PFSK-1 (cell line): ENCODE measurements at regions not wholly inside any gene's neighbourhood (a gene's known extent, or its start where the extent isn't known, plus 50 kb on each side); places are given as distances from the start of the nearest gene placed in this dataset.

Experiments
- FOXP2 ChIP-seq: optimal IDR thresholded peaks from 2 replicates; pipeline ENCODE3; 2011; ENCODE audit warnings: borderline replicate concordance, control low read depth, inconsistent platforms; ENCODE audit not compliant: insufficient read depth; ENCODE audit errors: extremely low read length, extremely low read depth
- POLR2AphosphoS5 ChIP-seq: IDR thresholded peaks from 2 replicates; pipeline ENCODE4 v1.6.1; 2012; ENCODE audit warnings: low read depth, mild to moderate bottlenecking, control low read depth, low read length, moderate library complexity
- SIN3A ChIP-seq: IDR thresholded peaks from 2 replicates; pipeline ENCODE4 v1.6.1; 2012; ENCODE audit warnings: mild to moderate bottlenecking, low read length, moderate library complexity, borderline replicate concordance; ENCODE audit not compliant: insufficient read depth
- TAF1 ChIP-seq: IDR thresholded peaks from 2 replicates; pipeline ENCODE4 v1.6.1; 2012; ENCODE audit warnings: low read length, control low read depth, borderline replicate concordance; ENCODE audit not compliant: insufficient read depth
- TF ChIP-seq, protein P1 (sequence below), 2 experiments: IDR thresholded peaks; 2 replicates each; pipeline versions ENCODE4 v1.6.1 to v1.8.0; 2011 to 2012; ENCODE audit warnings: low read depth in 2 of 2, low read length in 2 of 2, control low read depth in 1 of 2, inconsistent platforms in 1 of 2, mild to moderate bottlenecking in 1 of 2, moderate library complexity in 1 of 2; ENCODE audit not compliant: insufficient read depth in 1 of 2

DNA sequence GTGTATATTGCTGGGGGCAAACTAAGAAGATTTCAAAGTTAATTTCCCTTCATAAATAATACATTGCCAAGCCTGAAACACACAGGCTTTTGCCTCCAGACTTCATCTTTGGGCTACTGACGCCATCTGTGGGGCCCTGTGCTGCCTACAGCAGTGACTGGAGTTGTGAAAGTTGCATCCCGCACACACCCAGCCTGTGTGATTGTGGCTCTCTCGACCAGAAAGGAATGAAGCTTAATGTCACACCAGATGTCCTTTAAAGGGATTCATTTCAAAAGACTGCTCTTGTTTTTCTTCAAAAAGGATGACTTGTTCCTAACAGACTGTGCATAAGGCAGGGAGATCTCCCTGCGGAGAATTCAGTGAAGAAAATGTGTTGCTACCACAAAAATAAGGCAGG, 210.5 kb downstream of the FAM181B start:
- no peak for TF ChIP-seq TAF1
- TF ChIP-seq, protein P1, sequence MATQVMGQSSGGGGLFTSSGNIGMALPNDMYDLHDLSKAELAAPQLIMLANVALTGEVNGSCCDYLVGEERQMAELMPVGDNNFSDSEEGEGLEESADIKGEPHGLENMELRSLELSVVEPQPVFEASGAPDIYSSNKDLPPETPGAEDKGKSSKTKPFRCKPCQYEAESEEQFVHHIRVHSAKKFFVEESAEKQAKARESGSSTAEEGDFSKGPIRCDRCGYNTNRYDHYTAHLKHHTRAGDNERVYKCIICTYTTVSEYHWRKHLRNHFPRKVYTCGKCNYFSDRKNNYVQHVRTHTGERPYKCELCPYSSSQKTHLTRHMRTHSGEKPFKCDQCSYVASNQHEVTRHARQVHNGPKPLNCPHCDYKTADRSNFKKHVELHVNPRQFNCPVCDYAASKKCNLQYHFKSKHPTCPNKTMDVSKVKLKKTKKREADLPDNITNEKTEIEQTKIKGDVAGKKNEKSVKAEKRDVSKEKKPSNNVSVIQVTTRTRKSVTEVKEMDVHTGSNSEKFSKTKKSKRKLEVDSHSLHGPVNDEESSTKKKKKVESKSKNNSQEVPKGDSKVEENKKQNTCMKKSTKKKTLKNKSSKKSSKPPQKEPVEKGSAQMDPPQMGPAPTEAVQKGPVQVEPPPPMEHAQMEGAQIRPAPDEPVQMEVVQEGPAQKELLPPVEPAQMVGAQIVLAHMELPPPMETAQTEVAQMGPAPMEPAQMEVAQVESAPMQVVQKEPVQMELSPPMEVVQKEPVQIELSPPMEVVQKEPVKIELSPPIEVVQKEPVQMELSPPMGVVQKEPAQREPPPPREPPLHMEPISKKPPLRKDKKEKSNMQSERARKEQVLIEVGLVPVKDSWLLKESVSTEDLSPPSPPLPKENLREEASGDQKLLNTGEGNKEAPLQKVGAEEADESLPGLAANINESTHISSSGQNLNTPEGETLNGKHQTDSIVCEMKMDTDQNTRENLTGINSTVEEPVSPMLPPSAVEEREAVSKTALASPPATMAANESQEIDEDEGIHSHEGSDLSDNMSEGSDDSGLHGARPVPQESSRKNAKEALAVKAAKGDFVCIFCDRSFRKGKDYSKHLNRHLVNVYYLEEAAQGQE (IDR thresholded peaks at IDR 0.05; ENCODE audit: insufficient read depth in 1 of 2, low read depth in 2 of 2, low read length in 2 of 2) = no peak
- TF ChIP-seq SIN3A = no peak
- TF ChIP-seq POLR2AphosphoS5 = no peak
- no peak for TF ChIP-seq FOXP2

DNA sequence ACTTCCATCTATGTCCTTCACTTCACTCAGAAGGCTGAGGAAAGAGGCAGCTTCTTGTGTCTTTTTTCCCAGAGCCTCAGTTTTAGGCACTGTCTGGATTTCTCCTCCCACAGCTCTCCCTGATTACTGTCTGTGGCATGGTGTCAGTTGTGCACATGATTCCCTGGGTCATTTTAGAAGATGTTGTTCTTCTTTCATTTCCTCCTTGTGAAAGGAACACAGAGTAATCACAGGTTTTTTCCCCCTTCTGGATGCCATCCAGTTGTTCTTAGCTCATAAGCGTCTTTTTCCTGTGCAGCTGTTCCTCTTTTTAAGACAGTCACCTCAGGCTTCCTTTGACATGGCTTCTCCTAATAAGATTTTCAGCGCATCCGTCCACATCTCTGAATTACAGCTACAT, 212.2 kb downstream of the FAM181B start:
- TF ChIP-seq FOXP2 = no peak
- TF ChIP-seq TAF1 = no peak
- no peak for TF ChIP-seq SIN3A
- TF ChIP-seq POLR2AphosphoS5 = no peak
- TF ChIP-seq, protein P1 (IDR thresholded peaks at IDR 0.05; ENCODE audit: insufficient read depth in 1 of 2, low read depth in 2 of 2, low read length in 2 of 2) = no peak

DNA sequence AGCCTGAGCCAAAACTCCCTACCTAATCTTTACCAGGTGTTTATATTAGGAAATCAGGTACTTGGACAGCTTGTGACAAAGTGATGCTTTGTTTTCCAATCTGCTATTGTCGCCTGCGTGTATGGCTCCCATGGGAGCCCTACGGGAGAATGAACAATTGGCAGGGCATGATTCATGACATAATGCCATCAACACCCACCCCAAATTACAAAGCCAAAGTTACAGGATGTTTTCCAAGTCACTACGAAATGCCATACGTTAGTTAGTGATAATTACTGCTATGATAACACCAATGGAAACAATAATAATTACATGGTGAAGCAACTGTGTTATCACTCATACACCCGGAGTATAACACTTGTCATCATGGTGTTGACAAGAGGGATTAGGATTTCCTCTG, 226.4 kb downstream of the FAM181B start:
- no peak for TF ChIP-seq FOXP2
- no peak for TF ChIP-seq POLR2AphosphoS5
- TF ChIP-seq, protein P1 (IDR thresholded peaks at IDR 0.05; ENCODE audit: insufficient read depth in 1 of 2, low read depth in 2 of 2, low read length in 2 of 2) = no peak
- no peak for TF ChIP-seq SIN3A
- no peak for TF ChIP-seq TAF1

DNA sequence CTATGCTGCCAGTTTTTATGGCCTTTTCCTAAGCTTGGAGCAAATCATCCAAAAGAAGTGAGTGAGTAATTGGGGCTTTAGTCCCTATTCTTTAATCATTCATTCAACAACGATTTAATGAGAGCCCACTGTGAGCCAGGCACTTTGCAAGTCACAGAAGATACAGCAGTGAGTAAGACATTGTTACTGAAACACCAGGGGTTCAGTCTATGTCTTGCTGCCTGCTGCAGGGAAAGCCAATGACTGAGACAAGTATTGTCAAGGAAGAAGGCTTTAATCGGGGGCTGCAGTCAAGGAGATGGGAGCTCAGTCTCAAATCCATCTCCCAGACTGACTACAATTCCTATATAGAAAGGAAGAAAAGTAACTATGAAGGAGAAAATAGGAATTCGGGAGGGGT, 228.3 kb downstream of the FAM181B start:
- TF ChIP-seq POLR2AphosphoS5 = no peak
- TF ChIP-seq TAF1 = no peak
- no peak for TF ChIP-seq FOXP2
- no peak for TF ChIP-seq SIN3A
- TF ChIP-seq, protein P1 (IDR thresholded peaks at IDR 0.05; ENCODE audit: insufficient read depth in 1 of 2, low read depth in 2 of 2, low read length in 2 of 2) = no peak

DNA sequence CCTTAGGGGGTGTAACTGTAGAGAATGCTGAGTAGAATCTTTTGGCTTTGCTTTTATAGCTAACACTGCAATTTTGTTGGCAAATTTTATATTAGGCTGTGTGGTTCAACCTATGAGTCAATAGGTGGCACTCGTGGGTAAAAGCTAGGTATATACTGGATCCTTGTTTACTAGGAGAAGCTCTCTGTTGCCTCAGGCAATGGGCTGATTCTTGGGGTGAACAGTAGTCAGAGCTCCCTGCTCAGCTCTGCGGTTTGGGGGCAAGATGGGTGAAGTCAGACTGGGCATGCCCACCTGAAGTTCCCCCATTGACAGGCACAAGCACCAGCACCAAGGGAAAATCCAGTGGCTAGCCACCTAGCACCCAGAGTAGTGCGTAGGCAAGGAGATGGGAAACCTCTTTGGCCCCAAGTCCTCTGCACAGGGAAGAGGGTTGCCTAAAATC, 238.7 kb downstream of the FAM181B start:
- TF ChIP-seq SIN3A (no peak), TAF1 (no peak), POLR2AphosphoS5 (no peak), FOXP2 (no peak)
- TF ChIP-seq, protein P1 (IDR thresholded peaks at IDR 0.05; ENCODE audit: insufficient read depth in 1 of 2, low read depth in 2 of 2, low read length in 2 of 2) = no peak
